Ovary (tissue), 3 donors: ENCODE measurements at regions not wholly inside any gene's neighbourhood (a gene's known extent, or its start where the extent isn't known, plus 50 kb on each side); places are given as distances from the start of the nearest gene placed in this dataset.

ENCODE experiments used
- POLR2A ChIP-seq: fragments of 450-650 bp; IDR thresholded peaks from one replicate; pipeline ENCODE4 v1.6.1; 2017; ENCODE audit warnings: antibody characterized with exemption, mild to moderate bottlenecking, moderate library complexity
- TF ChIP-seq, protein P1 (sequence below), 3 donors: fragments of 450-650 bp in 2 of 3; fragments of 200-600 bp in 1 of 3; IDR thresholded peaks; one replicate each; pipeline versions ENCODE4 v1.5.1 to v1.8.0; 2016 to 2022; ENCODE audit warnings: antibody characterized with exemption in 3 of 3, mild to moderate bottlenecking in 1 of 3
- donor health status: DM: no; HTN: no; CAD: no.

DNA sequence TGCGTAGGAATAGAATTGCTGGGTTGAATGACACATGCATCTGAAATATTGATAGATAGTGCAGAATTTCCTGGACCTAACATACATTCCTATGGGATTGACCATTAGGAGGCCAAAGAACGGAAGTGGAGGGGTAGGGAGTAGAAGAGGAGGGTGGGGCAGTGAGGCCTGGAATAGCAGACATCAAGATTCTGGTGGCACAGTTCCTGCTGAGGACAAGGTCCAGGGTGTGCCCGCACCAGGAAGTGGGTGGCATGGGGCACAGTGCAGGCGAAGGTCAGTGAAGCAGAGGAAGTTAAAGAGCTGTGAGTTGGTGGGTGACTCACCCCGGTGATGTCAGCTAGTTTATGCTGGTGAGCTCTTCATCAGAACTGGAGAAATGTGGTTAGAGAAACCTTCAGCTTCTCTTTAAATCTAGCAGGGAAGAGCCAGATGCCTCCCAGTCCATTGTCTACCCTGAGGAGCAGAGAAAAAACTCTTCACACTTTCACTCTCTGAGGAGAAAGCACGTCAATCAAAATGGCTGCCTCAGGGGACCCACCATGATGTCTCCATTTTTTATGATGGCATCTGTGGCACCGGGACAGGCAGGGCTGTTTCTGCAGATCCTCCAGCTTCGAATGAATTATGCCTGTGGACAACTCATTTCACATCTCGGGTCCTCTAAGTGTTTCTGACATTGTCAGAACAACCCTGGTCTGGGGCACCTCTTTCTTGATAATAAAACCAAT lies 55.9 kb upstream of the CTLA4 start:
- TF ChIP-seq, protein P1, sequence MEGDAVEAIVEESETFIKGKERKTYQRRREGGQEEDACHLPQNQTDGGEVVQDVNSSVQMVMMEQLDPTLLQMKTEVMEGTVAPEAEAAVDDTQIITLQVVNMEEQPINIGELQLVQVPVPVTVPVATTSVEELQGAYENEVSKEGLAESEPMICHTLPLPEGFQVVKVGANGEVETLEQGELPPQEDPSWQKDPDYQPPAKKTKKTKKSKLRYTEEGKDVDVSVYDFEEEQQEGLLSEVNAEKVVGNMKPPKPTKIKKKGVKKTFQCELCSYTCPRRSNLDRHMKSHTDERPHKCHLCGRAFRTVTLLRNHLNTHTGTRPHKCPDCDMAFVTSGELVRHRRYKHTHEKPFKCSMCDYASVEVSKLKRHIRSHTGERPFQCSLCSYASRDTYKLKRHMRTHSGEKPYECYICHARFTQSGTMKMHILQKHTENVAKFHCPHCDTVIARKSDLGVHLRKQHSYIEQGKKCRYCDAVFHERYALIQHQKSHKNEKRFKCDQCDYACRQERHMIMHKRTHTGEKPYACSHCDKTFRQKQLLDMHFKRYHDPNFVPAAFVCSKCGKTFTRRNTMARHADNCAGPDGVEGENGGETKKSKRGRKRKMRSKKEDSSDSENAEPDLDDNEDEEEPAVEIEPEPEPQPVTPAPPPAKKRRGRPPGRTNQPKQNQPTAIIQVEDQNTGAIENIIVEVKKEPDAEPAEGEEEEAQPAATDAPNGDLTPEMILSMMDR (IDR thresholded peaks at IDR 0.05), result no peak
- no peak for TF ChIP-seq POLR2A
